OCI-LY1 (cell line): ENCODE measurements at regions not wholly inside any gene's neighbourhood (a gene's known extent, or its start where the extent isn't known, plus 50 kb on each side); places are given as distances from the start of the nearest gene placed in this dataset.

Experiments used
- H2AFZ ChIP-seq: fragments of 200-600 bp; sonication (generic), shearing (Covaris generic); 2 replicates; pipeline ENCODE4 v1.6.0; 2014; ENCODE audit warnings: antibody characterized with exemption, mild to moderate bottlenecking, low read length
- H3F3A ChIP-seq: fragments of 200-600 bp; sonication (generic), shearing (Covaris generic); 2 replicates; pipeline ENCODE4 v1.6.0; 2014; ENCODE audit warnings: mild to moderate bottlenecking, antibody characterized with exemption, low read length, moderate library complexity; ENCODE audit not compliant: insufficient read depth
- H3K27ac ChIP-seq: fragments of 200-600 bp; sonication (generic); 2 replicates; pipeline ENCODE4 v1.5.1; 2014; ENCODE audit warnings: low read length, mixed run types, mild to moderate bottlenecking, low read depth; ENCODE audit not compliant: poor library complexity, severe bottlenecking
- H3K27me3 ChIP-seq: fragments of 200-600 bp; sonication (generic); 2 replicates; pipeline ENCODE4 v1.6.0; 2014; ENCODE audit warnings: antibody characterized with exemption, mild to moderate bottlenecking, low read length, moderate library complexity; ENCODE audit not compliant: insufficient read depth
- H3K36me3 ChIP-seq: fragments of 200-600 bp; sonication (generic); 2 replicates; pipeline ENCODE4 v1.6.1; 2014; ENCODE audit warnings: mild to moderate bottlenecking, antibody characterized with exemption, low read length, moderate library complexity, mixed read lengths; ENCODE audit not compliant: insufficient read depth
- H3K4me1 ChIP-seq: fragments of 200-600 bp; sonication (generic); 2 replicates; pipeline ENCODE4 v1.5.1; 2014; ENCODE audit warnings: mild to moderate bottlenecking, low read length, moderate library complexity; ENCODE audit not compliant: insufficient read depth, severe bottlenecking
- H3K4me2 ChIP-seq: fragments of 200-600 bp; sonication (generic), shearing (Covaris generic); 2 replicates; pipeline ENCODE4 v1.6.1; 2014; ENCODE audit warnings: low read length
- H3K4me3 ChIP-seq: fragments of 200-600 bp; sonication (generic); 2 replicates; pipeline ENCODE4 v1.5.1; 2014; ENCODE audit warnings: low read length, low read depth, mild to moderate bottlenecking, mixed read lengths; ENCODE audit not compliant: poor library complexity, severe bottlenecking
- H3K79me2 ChIP-seq: fragments of 200-600 bp; shearing (Covaris generic); 2 replicates; pipeline ENCODE4 v1.6.1; 2016; ENCODE audit warnings: mixed run types, low read length, mixed read lengths; ENCODE audit not compliant: insufficient read depth
- H3K9ac ChIP-seq: fragments of 200-600 bp; sonication (generic), shearing (Covaris generic); 2 replicates; pipeline ENCODE4 v1.6.1; 2014; ENCODE audit warnings: mild to moderate bottlenecking, low read length, mixed read lengths
- H3K9me2 ChIP-seq: fragments of 200-600 bp; sonication (generic), shearing (Covaris generic); 2 replicates; pipeline ENCODE4 v1.6.1; 2014; ENCODE audit warnings: low read depth, mild to moderate bottlenecking, low read length, mixed read lengths
- H3K9me3 ChIP-seq: fragments of 200-600 bp; shearing (Covaris generic); 2 replicates; pipeline ENCODE4 v1.6.1; 2014; ENCODE audit warnings: low read length, mixed read lengths
- H4K20me1 ChIP-seq: fragments of 200-600 bp; sonication (generic), shearing (Covaris generic); 2 replicates; pipeline ENCODE4 v1.6.0; 2016; ENCODE audit warnings: mild to moderate bottlenecking, low read length; ENCODE audit not compliant: insufficient read depth
- EZH2 ChIP-seq: fragments of 200-600 bp; sonication (generic), shearing (Covaris generic); IDR thresholded peaks from 2 replicates; pipeline ENCODE4 v1.8.0; 2017; ENCODE audit warnings: borderline replicate concordance, mixed run types, mild to moderate bottlenecking, antibody characterized with exemption, low read length, moderate library complexity, mixed read lengths
- TF ChIP-seq, protein P1 (sequence below): fragments of 200-600 bp; sonication (generic), shearing (Covaris generic); IDR thresholded peaks from 2 replicates; pipeline ENCODE4 v1.5.1; 2017; ENCODE audit warnings: mild to moderate bottlenecking, antibody characterized with exemption, low read length, moderate library complexity, mixed read lengths

DNA sequence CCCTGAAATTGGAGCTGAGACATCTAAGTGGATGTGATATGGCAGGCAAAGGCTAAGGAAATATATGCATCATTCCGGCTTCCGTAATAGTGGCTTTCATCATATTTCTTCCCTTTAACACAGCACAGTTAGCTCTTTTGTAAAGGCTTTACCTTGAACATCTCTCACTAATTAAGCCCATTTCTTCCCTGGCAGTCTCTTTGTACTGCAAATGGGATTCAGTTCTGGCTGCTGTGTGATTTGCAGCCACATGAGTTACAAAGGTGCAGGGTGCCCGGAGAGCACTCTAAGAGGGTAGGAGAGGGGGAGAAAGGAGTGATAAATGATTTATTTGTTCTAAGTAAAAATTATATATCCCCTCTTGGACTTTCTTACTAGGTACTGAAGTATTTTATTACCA lies 232.1 kb upstream of the CCDC196 start:
- H3K79me2 ChIP-seq, result no peaks in the 10 kb centered on the region
- no peaks in the 10 kb centered on the region for H3K9me2 ChIP-seq
- H3K9ac ChIP-seq, result no peak overlapping the region
- TF ChIP-seq, protein P1, sequence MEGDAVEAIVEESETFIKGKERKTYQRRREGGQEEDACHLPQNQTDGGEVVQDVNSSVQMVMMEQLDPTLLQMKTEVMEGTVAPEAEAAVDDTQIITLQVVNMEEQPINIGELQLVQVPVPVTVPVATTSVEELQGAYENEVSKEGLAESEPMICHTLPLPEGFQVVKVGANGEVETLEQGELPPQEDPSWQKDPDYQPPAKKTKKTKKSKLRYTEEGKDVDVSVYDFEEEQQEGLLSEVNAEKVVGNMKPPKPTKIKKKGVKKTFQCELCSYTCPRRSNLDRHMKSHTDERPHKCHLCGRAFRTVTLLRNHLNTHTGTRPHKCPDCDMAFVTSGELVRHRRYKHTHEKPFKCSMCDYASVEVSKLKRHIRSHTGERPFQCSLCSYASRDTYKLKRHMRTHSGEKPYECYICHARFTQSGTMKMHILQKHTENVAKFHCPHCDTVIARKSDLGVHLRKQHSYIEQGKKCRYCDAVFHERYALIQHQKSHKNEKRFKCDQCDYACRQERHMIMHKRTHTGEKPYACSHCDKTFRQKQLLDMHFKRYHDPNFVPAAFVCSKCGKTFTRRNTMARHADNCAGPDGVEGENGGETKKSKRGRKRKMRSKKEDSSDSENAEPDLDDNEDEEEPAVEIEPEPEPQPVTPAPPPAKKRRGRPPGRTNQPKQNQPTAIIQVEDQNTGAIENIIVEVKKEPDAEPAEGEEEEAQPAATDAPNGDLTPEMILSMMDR, result no peak
- H3K4me1 ChIP-seq, result no peaks in the 10 kb centered on the region
- no peak overlapping the region for H3K4me2 ChIP-seq
- H2AFZ ChIP-seq, result no peak overlapping the region
- H3K27me3 ChIP-seq, result no peaks in the 10 kb centered on the region
- H3F3A ChIP-seq, result no peaks in the 10 kb centered on the region
- H3K9me3 ChIP-seq, result no peaks in the 10 kb centered on the region
- H3K36me3 ChIP-seq, result no peaks in the 10 kb centered on the region
- no peak overlapping the region for H3K4me3 ChIP-seq
- no peaks in the 10 kb centered on the region for H4K20me1 ChIP-seq
- no peak overlapping the region for H3K27ac ChIP-seq

DNA sequence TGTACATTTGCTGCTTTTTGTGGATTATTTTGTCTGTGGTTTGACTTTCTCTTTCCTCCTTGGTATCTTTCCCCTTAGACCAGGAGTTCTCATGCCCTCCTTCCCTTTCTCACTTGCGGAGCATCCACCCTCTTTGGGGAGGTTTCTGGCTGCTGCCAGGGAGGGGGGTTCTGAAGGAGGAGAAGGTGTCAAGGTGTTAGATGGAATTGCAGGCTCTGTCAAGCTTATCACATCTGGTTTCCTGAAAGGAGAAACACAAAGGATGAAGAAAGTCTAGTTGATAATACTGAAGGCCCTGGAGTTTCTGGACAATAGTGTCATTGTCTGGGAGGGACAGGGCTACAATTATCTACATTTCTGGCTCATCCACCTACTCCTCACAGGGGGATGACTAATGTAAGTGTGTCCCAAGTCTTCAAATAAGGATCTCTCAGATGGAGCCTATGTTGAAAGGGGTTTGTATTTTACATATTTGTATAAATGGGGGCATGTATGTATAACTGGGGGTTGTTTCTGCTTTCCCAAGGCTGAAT lies 217.3 kb upstream of the CCDC196 start:
- TF ChIP-seq, protein P1, result no peak
- no peak for TF ChIP-seq EZH2
- H2AFZ ChIP-seq, result no peak overlapping the region
- no peaks in the 10 kb centered on the region for H3K79me2 ChIP-seq
- no peak overlapping the region for H3K27ac ChIP-seq
- no peaks in the 10 kb centered on the region for H3F3A ChIP-seq
- no peak overlapping the region for H3K9ac ChIP-seq
- H3K4me1 ChIP-seq, result no peaks in the 10 kb centered on the region
- no peaks in the 10 kb centered on the region for H3K9me2 ChIP-seq
- H4K20me1 ChIP-seq, result no peaks in the 10 kb centered on the region
- no peaks in the 10 kb centered on the region for H3K9me3 ChIP-seq
- H3K27me3 ChIP-seq, result no peaks in the 10 kb centered on the region
- no peaks in the 10 kb centered on the region for H3K36me3 ChIP-seq
- no peak overlapping the region for H3K4me3 ChIP-seq
- H3K4me2 ChIP-seq, result no peak overlapping the region

DNA sequence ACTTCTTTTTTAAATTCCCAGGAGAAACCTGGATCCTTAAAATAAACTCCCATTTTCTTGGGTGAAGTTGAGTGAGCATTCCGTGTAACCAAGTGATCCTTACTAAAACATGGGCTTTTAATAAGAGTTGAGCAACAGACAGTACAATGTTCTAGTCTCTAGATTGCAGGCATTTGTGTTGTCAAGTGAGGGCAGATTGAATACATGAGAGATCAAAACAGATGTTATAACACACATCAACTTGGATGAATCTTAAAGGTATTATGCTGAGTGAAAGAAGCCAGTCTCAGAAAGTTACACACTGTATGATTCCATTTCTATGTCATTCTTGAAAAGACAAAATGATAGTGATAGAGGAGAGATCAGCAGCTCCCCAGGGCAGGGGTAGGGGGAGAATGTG lies 213.9 kb upstream of the CCDC196 start:
- no peak overlapping the region for H3K4me2 ChIP-seq
- H2AFZ ChIP-seq, result no peak overlapping the region
- no peak overlapping the region for H3K9ac ChIP-seq
- no peak overlapping the region for H3K4me3 ChIP-seq
- H3K9me3 ChIP-seq, result no peaks in the 10 kb centered on the region
- H3K79me2 ChIP-seq, result no peaks in the 10 kb centered on the region
- no peak overlapping the region for H3K27ac ChIP-seq
- no peaks in the 10 kb centered on the region for H3K36me3 ChIP-seq
- H4K20me1 ChIP-seq, result no peaks in the 10 kb centered on the region
- H3K4me1 ChIP-seq, result no peaks in the 10 kb centered on the region
- no peak for TF ChIP-seq EZH2
- TF ChIP-seq, protein P1, result no peak
- no peaks in the 10 kb centered on the region for H3F3A ChIP-seq
- H3K9me2 ChIP-seq, result no peaks in the 10 kb centered on the region
- H3K27me3 ChIP-seq, result no peaks in the 10 kb centered on the region
